ENCODE measurements at regions not wholly inside any gene's neighbourhood (a gene's known extent, or its start where the extent isn't known, plus 50 kb on each side); places are given as distances from the start of the nearest gene placed in this dataset.

DNA sequence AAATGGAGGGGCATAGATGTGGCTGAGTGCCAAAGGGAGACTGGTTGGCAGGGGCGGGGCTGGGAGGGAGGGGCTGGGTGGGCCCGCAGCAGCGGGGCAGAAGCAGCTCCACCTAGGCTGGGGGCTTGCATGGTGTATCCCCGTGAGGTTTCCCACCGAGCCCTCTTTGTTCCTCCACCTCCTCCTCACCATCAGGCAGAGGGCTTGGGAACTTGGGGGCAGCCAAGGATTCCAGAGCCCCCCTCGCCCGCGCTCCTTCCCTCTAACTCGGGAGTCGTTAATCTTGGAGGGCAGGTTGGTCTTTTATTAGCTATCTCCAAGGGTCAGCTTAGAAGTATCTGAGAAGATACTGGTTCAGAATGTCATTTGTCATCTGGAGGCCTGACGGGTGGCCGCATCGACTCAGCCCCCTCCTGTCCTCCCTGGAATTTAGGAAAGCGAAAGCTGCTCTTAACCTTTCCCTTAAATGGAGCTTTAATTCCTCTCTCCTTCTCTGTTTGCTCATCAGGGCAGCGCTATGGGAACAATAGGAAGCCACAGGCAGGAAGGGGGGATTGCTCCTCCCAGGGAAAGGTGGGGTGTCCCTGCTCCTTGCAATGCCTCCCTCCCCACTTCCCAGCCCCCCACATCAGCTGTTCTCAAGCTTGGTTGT lies 274.3 kb upstream of the XYLT1 start:
- TF ChIP-seq EZH2phosphoT487 (IDR thresholded peaks at IDR 0.05; ENCODE audit: insufficient read depth, low read depth) (no peak), EZH2 (IDR thresholded peaks at IDR 0.05; ENCODE audit: insufficient read depth, poor library complexity, severe bottlenecking) (no peak)
